Activated naive CD4-positive, alpha-beta T cell treated with anti-CD3 and anti-CD28 coated beads, Interleukin-2, amount 50 U/mL, for 16 hours (primary cell): ENCODE measurements at regions not wholly inside any gene's neighbourhood (a gene's known extent, or its start where the extent isn't known, plus 50 kb on each side); places are given as distances from the start of the nearest gene placed in this dataset.

Source experiments
- DNase-seq: peaks from one replicate; pipeline ENCODE4 v3.0.0-alpha.2; 2020

GRCh38 chr5:5708367-5708919 is 286.0 kb downstream of the ICE1 start:
- no peak for DNase-seq

GRCh38 chr5:5705010-5705409 is 282.5 kb downstream of the ICE1 start:
- DNase-seq = no peak

GRCh38 chr5:5704352-5704751 is 281.9 kb downstream of the ICE1 start:
- DNase-seq = no peak

- no peak for DNase-seq
These were observed 280.5 kb downstream of the ICE1 start for GRCh38 chr5:5702934-5703333.

- no peak for DNase-seq
These were observed 278.1 kb downstream of the ICE1 start for GRCh38 chr5:5700549-5700948.

GRCh38 chr5:5699062-5699461 is 276.6 kb downstream of the ICE1 start:
- DNase-seq = no peak

- DNase-seq = no peak
These were observed 272.8 kb downstream of the ICE1 start for GRCh38 chr5:5695266-5695665.

GRCh38 chr5:5688925-5689310 is 266.4 kb downstream of the ICE1 start:
- no peak for DNase-seq

- no peak for DNase-seq
These were observed 265.9 kb downstream of the ICE1 start for GRCh38 chr5:5688194-5688924.

- no peak for DNase-seq
These were observed 264.6 kb downstream of the ICE1 start for GRCh38 chr5:5687113-5687512.

- no peak for DNase-seq
These were observed 263.9 kb downstream of the ICE1 start for GRCh38 chr5:5686356-5686755.

- no peak for DNase-seq
These were observed 263.3 kb downstream of the ICE1 start for GRCh38 chr5:5685737-5686136.

- no peak for DNase-seq
These were observed 260.7 kb downstream of the ICE1 start for GRCh38 chr5:5683174-5683573.

- no peak for DNase-seq
These were observed 256.4 kb downstream of the ICE1 start for GRCh38 chr5:5678909-5679308.

- no peak for DNase-seq
These were observed 255.3 kb downstream of the ICE1 start for GRCh38 chr5:5677738-5678137.

GRCh38 chr5:5676218-5676617 is 253.7 kb downstream of the ICE1 start:
- no peak for DNase-seq

- DNase-seq = no peak
These were observed 253.0 kb downstream of the ICE1 start for GRCh38 chr5:5675511-5675910.

GRCh38 chr5:5671823-5672222 is 249.3 kb downstream of the ICE1 start:
- no peak for DNase-seq

- DNase-seq = no peak
These were observed 244.7 kb downstream of the ICE1 start for GRCh38 chr5:5667136-5667554.

GRCh38 chr5:5666369-5666768 is 243.9 kb downstream of the ICE1 start:
- no peak for DNase-seq

GRCh38 chr5:5666076-5666365 is 243.5 kb downstream of the ICE1 start:
- no peak for DNase-seq

GRCh38 chr5:5665225-5666075 is 243.0 kb downstream of the ICE1 start:
- DNase-seq = no peak

- no peak for DNase-seq
These were observed 236.5 kb downstream of the ICE1 start for GRCh38 chr5:5658889-5659465.

- DNase-seq = no peak
These were observed 235.7 kb downstream of the ICE1 start for GRCh38 chr5:5658226-5658625.
